Amniotic stem cell (primary cell): ENCODE measurements at regions not wholly inside any gene's neighbourhood (a gene's known extent, or its start where the extent isn't known, plus 50 kb on each side); places are given as distances from the start of the nearest gene placed in this dataset.
A peak's percentile ranks its signal among the peaks of the same experiment; 100 is the strongest.

Experiments
- DNase-seq: peaks from one replicate; lab custom pipeline; 2025; lab: John Stamatoyannopoulos, UW

DNA sequence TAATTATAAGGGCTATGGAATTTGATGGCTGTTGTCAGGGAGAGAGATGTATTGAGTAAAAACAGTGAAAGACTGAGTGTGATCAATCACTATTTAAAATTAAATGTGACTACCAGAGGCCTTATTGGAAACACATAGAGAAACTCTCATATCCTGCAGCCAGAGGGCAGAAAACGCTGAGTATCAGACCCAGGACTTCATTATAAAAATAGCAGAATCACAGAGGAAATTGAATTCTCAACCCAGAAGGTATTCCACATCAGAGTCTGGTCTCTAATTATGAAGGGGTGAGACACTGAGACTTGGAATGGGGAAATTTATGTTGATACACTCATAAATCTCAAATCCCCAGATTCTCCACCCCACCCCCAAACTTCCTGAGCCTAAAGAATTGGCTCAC, 69.5 kb upstream of the IL6 start:
- no peak for DNase-seq

DNA sequence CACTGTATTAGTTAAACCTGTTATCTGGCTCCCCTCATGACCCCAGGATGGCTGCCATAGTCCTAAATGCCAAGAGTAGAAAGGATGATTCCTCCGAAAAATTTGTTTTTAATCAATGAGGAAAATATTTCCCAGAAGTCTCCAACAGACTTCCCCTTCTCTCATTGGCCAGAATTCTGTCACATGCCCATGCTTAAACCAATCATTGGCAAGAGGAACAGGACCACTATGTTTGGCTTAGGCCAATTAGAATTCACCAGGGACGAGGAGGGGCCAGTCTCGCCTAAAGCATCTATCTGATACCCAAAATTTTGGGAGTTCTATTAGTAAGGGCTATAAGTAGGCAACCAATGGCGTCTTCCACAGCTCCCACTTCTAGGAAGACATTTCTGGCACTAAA, 71.2 kb upstream of the IL6 start:
- no peak for DNase-seq

- DNase-seq = no peak
Observed at GRCh38 chr7:22654831-22655230, 72.2 kb upstream of the IL6 start.

DNA sequence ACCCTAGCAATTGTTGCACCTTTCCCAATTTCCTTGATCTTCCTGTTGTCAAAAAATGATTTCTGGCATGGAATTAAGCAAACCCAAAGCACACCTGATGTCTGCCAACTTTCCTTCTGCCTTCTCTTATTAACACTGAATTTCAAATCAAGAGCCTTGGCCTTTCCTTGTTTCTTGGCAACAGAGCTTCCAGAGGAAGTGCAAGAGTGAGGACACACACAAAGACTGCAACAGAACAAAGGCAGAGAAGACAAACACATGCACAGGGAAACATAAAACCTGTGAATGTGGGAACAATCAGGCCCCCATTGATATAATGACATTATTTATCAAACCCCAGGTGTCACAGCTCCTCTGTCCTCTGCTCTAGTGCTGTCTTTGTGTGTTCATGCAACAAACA, 73.0 kb upstream of the IL6 start:
- DNase-seq = no peak

DNA sequence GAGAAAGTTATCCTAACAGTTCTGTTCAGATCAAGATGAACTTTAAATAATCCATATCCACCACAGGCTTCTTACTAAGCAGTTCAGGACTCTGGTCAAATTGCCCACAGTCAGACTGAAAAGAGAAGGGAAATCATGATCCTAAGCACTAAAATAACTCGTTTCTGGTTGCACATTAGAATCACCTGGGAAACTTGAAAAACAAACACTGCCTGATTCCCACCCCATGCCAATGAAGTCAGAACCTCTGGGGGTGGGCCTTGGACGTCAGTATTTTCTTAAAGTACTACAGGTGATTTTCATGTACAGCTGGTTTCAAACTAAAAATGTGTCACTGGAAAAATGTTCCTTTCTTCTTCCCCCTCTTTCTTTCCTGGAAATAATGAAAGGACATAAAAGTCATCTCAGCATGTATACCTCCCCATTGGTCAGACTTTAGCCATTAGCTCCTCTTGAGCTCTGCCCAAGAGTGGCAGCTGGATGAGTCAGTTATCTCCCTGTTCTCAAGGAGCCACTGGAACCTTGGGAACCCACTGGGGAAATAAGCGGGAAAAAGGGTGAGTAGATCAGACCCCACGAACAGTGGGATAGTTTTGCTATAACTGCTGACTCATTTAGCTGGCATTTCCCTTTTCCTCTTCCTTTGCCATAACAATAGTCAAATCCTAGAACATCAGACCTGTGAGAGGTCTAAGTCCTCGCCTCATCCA, 75.3 kb upstream of the IL6 start:
- DNase-seq = no peak

DNA sequence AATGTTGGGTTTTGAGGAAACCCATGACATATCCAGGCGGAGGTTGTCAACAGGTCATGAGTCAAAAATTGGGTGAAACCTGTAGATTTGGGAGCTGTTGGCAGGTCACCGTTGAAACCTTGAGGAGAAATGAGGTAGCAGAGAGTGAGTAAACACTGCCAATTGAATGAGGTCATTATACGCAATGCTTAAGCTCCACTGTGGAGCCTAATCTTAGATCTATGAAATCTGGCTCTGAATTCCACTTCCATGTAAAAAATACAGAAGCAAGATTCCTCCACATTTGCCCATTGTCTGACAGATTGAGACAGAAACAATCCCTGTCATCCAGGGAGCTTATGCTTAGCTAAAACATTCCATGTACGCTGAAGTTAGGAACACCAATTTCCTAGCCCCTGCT, 76.0 kb upstream of the IL6 start:
- DNase-seq = no peak

GRCh38 chr7:22649686-22650085, 77.3 kb upstream of the IL6 start:
- no peak for DNase-seq

DNA sequence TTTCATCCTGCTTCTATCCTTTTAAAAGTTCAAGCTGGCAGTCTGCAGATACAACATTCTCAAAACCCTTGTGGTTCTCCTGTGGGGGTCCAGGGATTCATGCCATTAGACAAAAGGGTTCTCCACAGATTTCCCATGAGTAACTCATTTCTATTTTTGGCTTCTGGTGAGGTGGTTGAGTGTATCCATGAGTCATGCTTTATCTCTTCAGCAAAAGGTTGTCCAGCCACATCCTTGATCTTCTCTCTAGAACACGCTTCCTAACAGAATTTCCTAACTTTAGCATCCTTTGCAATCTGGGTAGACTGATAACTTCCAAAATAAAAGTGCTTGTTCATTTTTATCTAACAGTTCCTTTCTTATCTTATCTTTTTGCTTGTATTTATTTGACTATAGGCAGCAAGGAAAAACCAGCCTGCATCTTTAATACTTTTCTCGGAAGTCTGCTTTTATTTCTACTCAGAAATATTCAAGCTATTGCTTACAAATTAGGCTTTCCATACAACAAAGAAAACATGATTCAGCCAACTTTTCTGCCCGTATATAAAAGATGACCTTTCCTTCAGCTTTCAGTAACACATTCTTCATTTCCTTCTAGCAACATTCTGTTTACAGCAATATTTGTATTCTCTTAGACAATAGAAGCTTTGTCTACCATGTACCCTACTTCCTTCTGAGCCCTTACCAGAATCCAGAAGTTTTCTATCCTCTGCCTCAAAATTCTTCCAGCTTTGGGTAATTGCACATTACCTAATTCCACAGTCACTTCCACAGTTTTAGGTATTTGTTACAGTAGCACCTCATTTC, 79.3 kb upstream of the IL6 start:
- peak; percentile 55 for DNase-seq

GRCh38 chr7:22645418-22646181, 81.4 kb upstream of the IL6 start:
- no peak for DNase-seq

DNA sequence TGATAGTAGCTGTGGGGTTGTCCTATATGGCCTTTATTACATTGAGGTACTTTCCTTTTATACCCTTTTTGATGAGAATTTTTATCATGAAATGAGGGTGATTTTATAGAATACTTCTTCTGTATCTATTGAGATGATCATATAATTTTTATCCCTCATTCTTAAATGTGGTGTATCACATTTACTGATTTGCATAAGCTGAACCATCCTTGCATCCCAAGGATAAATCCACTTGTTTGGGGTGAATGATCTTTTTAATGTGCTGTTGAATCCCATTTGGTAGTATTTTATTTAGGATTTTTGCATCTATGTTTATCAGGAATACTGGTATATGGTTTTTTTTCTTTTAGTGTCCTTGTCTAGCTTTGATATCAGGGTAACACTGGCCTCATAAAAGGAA, 84.5 kb upstream of the IL6 start:
- DNase-seq = no peak

- no peak for DNase-seq
Observed at GRCh38 chr7:22640269-22640668, 86.7 kb upstream of the IL6 start.

GRCh38 chr7:22639396-22639795, 87.6 kb upstream of the IL6 start:
- no peak for DNase-seq

DNA sequence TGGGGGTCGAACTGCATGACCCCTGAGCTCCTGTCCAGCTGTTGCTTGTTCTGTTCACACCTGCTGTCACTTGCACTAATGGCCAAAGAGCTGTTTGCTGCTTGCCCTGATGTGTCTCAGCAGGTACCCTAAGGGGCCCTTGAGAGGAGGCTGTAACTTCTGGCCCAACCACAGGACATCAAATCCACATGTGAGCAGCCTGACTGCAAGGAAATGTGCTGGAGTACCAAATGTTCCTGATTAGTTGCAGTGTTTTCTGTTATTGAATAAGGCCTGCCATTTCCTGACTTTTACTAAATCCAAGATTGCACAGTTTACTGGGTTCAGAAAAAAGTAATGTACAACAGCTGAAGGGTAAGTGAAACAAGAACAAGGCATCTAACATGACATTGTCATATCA, 91.7 kb upstream of the IL6 start:
- DNase-seq = no peak

DNA sequence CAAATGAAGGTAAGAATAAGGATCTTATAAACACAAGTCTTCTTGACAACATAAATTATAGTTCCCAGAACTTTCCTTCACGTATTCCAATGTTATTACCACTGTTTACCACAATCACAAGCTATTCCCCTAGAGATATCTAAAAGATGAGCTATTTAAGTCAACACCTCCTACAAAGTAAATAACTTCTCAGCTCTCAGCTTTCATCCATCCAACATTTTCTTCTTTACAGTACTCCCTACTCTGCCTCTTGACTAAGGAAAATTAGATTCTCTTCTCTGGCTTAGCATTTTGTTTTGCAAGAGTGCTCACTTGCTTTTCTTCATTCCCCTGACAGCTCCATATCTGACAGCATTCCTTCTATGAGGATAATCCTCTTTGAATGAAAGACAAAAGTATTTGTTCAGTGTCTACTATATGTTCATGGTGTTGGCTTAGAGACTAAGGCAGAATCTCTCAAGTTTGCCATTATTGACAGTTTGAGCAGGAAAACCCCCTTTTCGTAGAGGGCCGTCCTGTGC, 93.0 kb upstream of the IL6 start:
- DNase-seq = no peak

DNA sequence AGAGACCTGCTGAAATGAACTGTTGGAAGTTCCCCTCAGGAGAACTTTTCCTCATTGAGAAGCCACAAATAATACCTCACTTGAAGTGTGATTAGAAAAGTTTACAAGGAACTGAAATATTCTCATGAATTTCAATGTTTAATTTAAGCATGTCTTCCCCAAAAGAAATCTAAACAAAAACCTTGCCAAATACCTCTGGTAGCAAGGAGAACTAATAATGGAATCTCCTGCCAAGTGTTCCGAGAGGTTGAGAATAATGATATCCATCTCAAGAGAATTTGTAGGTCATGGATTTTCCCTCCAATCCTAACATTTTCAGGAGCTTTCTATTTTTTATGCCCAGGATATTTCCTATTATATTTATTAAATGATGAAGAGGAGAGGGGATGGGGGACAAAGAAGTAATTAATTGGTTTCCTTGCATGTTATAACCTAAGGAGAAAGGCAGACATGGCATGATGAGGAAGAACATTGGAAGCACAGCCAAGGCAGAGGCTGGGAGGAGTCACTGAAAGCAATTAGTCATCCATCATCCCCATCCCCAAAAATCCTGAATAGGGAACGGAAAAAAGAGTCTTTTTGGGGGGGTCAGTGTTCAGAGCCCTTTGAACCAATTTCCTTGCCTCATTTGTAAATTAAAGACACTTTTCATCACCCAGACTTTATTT, 93.6 kb upstream of the IL6 start:
- DNase-seq = no peak

- DNase-seq = no peak
Observed at GRCh38 chr7:22632674-22633073, 94.3 kb upstream of the IL6 start.

DNA sequence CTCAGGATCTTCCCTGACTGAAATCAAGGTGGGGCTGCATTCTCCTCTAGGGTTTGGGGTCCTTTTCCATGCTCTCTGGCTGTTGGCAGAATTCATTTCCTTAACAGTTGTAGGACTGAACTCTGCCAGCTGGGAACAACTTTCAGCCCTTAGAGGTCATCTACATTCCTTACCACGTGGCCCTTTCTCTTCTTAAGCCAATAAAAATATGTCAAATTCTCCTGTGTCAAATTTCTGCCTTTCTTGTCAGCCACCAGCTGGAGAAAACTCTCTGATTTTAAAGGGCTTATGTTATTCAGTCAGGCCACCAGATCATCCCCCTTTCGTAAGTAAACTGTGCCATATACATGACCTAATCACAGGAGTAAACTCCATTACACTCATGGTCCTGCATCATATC, 95.3 kb upstream of the IL6 start:
- DNase-seq = no peak

GRCh38 chr7:22630069-22630468, 96.9 kb upstream of the IL6 start:
- no peak for DNase-seq

- no peak for DNase-seq
Observed at GRCh38 chr7:22629056-22629455, 97.9 kb upstream of the IL6 start.

GRCh38 chr7:22628112-22628511, 98.9 kb upstream of the IL6 start:
- no peak for DNase-seq

DNA sequence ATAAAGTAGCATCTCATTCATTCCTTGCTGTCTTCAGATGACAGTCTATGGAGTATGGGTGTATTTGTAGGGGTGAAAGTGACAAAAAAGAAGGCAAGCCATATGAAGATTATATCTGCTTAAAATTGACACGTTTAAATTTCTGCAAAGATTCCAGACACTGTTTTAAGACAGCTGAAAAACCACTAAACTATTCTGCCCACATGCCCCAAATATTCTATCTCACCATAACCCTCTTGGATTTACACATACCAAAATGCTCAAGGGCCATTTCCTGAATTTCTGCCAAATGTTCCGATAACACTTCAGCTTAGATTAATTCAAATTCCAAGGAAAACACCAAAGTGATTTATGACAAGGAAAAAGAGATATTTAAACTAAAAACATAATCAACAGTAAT, 99.9 kb upstream of the IL6 start:
- DNase-seq = no peak

DNA sequence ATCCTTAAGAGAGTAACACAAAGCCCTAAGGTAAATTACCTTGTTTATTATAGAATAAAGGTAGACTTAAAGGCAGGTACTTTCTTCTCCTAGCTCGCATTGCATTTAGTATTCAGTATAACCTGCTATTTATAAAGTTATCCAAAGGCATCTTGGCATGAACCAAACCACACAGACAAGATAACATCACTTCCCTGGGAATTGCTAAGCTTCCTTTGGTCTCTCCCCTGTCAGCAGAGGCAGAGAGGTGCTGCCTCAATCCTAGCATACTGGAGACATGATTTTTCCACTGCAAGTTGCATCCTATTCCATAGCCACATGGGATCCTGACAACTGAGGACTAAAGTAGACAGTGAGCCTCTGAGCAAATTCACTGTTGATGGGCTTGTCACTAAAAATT, 101.7 kb upstream of the IL6 start:
- no peak for DNase-seq
